ENCODE measurements at regions not wholly inside any gene's neighbourhood (a gene's known extent, or its start where the extent isn't known, plus 50 kb on each side); places are given as distances from the start of the nearest gene placed in this dataset.
A peak's percentile ranks its signal among the peaks of the same experiment; 100 is the strongest.

GRCh38 chr3:148062590-148062989, 635.1 kb upstream of the AGTR1 start:
- WGBS (ENCODE audit: insufficient coverage), result no CpG with 5 or more reads among the region's 1 CpG
- no peak for DNase-seq (ENCODE audit: low read depth in 4 of 6, low spot score in 6 of 6)
- H3K36me3 ChIP-seq (ENCODE audit: control insufficient read depth, insufficient read depth, low read length), result no peaks in the 10 kb centered on the region
- H3K27me3 ChIP-seq (ENCODE audit: control insufficient read depth, insufficient read depth, low read length), result no peaks in the 10 kb centered on the region
- H3K9me3 ChIP-seq (ENCODE audit: control insufficient read depth, insufficient read depth, low read length), result no peaks in the 10 kb centered on the region
- no peak overlapping the region for H3K4me3 ChIP-seq (ENCODE audit: low read depth, low read length)
- H3K27ac ChIP-seq (ENCODE audit: low read depth, low read length), result no peak overlapping the region
- no peaks in the 10 kb centered on the region for H3K4me1 ChIP-seq (ENCODE audit: control insufficient read depth, insufficient read depth, low read length)

GRCh38 chr3:148066802-148067201, 630.9 kb upstream of the AGTR1 start:
- peak overlapping the region; percentile 57 for H3K27ac ChIP-seq (ENCODE audit: low read depth, low read length)
- H3K4me3 ChIP-seq (ENCODE audit: low read depth, low read length), result no peak overlapping the region
- H3K4me1 ChIP-seq (ENCODE audit: control insufficient read depth, insufficient read depth, low read length), result no peaks in the 10 kb centered on the region
- no peak for DNase-seq (ENCODE audit: low read depth in 4 of 6, low spot score in 6 of 6)
- H3K9me3 ChIP-seq (ENCODE audit: control insufficient read depth, insufficient read depth, low read length), result no peaks in the 10 kb centered on the region
- no CpG with 5 or more reads among the region's 1 CpG for WGBS (ENCODE audit: insufficient coverage)
- H3K27me3 ChIP-seq (ENCODE audit: control insufficient read depth, insufficient read depth, low read length), result no peaks in the 10 kb centered on the region
- no peaks in the 10 kb centered on the region for H3K36me3 ChIP-seq (ENCODE audit: control insufficient read depth, insufficient read depth, low read length)

GRCh38 chr3:148068466-148068865, 629.2 kb upstream of the AGTR1 start:
- no peak overlapping the region for H3K4me3 ChIP-seq (ENCODE audit: low read depth, low read length)
- peak overlapping the region; percentile 25 for H3K27ac ChIP-seq (ENCODE audit: low read depth, low read length)
- no peaks in the 10 kb centered on the region for H3K27me3 ChIP-seq (ENCODE audit: control insufficient read depth, insufficient read depth, low read length)
- DNase-seq (ENCODE audit: low read depth in 4 of 6, low spot score in 6 of 6), result no peak
- H3K9me3 ChIP-seq (ENCODE audit: control insufficient read depth, insufficient read depth, low read length), result no peaks in the 10 kb centered on the region
- no peaks in the 10 kb centered on the region for H3K4me1 ChIP-seq (ENCODE audit: control insufficient read depth, insufficient read depth, low read length)
- H3K36me3 ChIP-seq (ENCODE audit: control insufficient read depth, insufficient read depth, low read length), result no peaks in the 10 kb centered on the region
- no CpG with 5 or more reads among the region's 1 CpG for WGBS (ENCODE audit: insufficient coverage)

GRCh38 chr3:148070041-148070440, 627.7 kb upstream of the AGTR1 start:
- Histone ChIP-seq H3K27me3 (ENCODE audit: control insufficient read depth, insufficient read depth, low read length) (no peaks in the 10 kb centered on the region), H3K4me3 (ENCODE audit: low read depth, low read length) (peak overlapping the region; percentile 1), H3K4me1 (ENCODE audit: control insufficient read depth, insufficient read depth, low read length) (no peaks in the 10 kb centered on the region), H3K9me3 (ENCODE audit: control insufficient read depth, insufficient read depth, low read length) (no peaks in the 10 kb centered on the region), H3K36me3 (ENCODE audit: control insufficient read depth, insufficient read depth, low read length) (no peaks in the 10 kb centered on the region), H3K27ac (ENCODE audit: low read depth, low read length) (peak overlapping the region; percentile 57)
- WGBS (ENCODE audit: insufficient coverage), result no CpG with 5 or more reads among the region's 3 CpGs
- DNase-seq (ENCODE audit: low read depth in 4 of 6, low spot score in 6 of 6), result no peak

GRCh38 chr3:148073721-148074456, 623.8 kb upstream of the AGTR1 start:
- DNase-seq (ENCODE audit: low read depth in 4 of 6, low spot score in 6 of 6), result peak in 1 of 6 donors; percentile 73
- Histone ChIP-seq H3K4me1 (ENCODE audit: control insufficient read depth, insufficient read depth, low read length) (no peaks in the 10 kb centered on the region), H3K27me3 (ENCODE audit: control insufficient read depth, insufficient read depth, low read length) (no peaks in the 10 kb centered on the region), H3K36me3 (ENCODE audit: control insufficient read depth, insufficient read depth, low read length) (no peaks in the 10 kb centered on the region), H3K27ac (ENCODE audit: low read depth, low read length) (peak overlapping the region; percentile 68), H3K4me3 (ENCODE audit: low read depth, low read length) (no peak overlapping the region), H3K9me3 (ENCODE audit: control insufficient read depth, insufficient read depth, low read length) (no peaks in the 10 kb centered on the region)
- no CpG with 5 or more reads among the region's 4 CpGs for WGBS (ENCODE audit: insufficient coverage)

GRCh38 chr3:148074946-148075345, 622.8 kb upstream of the AGTR1 start:
- no peaks in the 10 kb centered on the region for H3K4me1 ChIP-seq (ENCODE audit: control insufficient read depth, insufficient read depth, low read length)
- no peak overlapping the region for H3K4me3 ChIP-seq (ENCODE audit: low read depth, low read length)
- H3K27ac ChIP-seq (ENCODE audit: low read depth, low read length), result peak overlapping the region; percentile 83
- peak in 1 of 6 donors; percentile 81 for DNase-seq (ENCODE audit: low read depth in 4 of 6, low spot score in 6 of 6)
- WGBS (ENCODE audit: insufficient coverage), result no CpG with 5 or more reads among the region's 2 CpGs
- H3K27me3 ChIP-seq (ENCODE audit: control insufficient read depth, insufficient read depth, low read length), result no peaks in the 10 kb centered on the region
- H3K36me3 ChIP-seq (ENCODE audit: control insufficient read depth, insufficient read depth, low read length), result no peaks in the 10 kb centered on the region
- no peaks in the 10 kb centered on the region for H3K9me3 ChIP-seq (ENCODE audit: control insufficient read depth, insufficient read depth, low read length)

GRCh38 chr3:148075771-148076716, 621.7 kb upstream of the AGTR1 start:
- Histone ChIP-seq H3K27me3 (ENCODE audit: control insufficient read depth, insufficient read depth, low read length) (no peaks in the 10 kb centered on the region), H3K36me3 (ENCODE audit: control insufficient read depth, insufficient read depth, low read length) (no peaks in the 10 kb centered on the region), H3K27ac (ENCODE audit: low read depth, low read length) (peak overlapping the region; percentile 83), H3K9me3 (ENCODE audit: control insufficient read depth, insufficient read depth, low read length) (no peaks in the 10 kb centered on the region), H3K4me1 (ENCODE audit: control insufficient read depth, insufficient read depth, low read length) (no peaks in the 10 kb centered on the region), H3K4me3 (ENCODE audit: low read depth, low read length) (no peak overlapping the region)
- 0% methylated on average over 2 of the region's 5 CpGs for WGBS (ENCODE audit: insufficient coverage)
- DNase-seq (ENCODE audit: low read depth in 4 of 6, low spot score in 6 of 6), result peak in 4 of 6 donors; percentile 63 to 95 (median 75)

GRCh38 chr3:148077318-148077923, 620.3 kb upstream of the AGTR1 start:
- WGBS (ENCODE audit: insufficient coverage), result no CpG with 5 or more reads among the region's 1 CpG
- DNase-seq (ENCODE audit: low read depth in 4 of 6, low spot score in 6 of 6), result peak in 2 of 6 donors; percentile 66 to 89

GRCh38 chr3:148077965-148078364, 619.7 kb upstream of the AGTR1 start:
- Histone ChIP-seq H3K4me1 (ENCODE audit: control insufficient read depth, insufficient read depth, low read length) (no peaks in the 10 kb centered on the region), H3K27ac (ENCODE audit: low read depth, low read length) (peak overlapping the region; percentile 91), H3K36me3 (ENCODE audit: control insufficient read depth, insufficient read depth, low read length) (no peaks in the 10 kb centered on the region), H3K9me3 (ENCODE audit: control insufficient read depth, insufficient read depth, low read length) (no peaks in the 10 kb centered on the region), H3K4me3 (ENCODE audit: low read depth, low read length) (no peak overlapping the region), H3K27me3 (ENCODE audit: control insufficient read depth, insufficient read depth, low read length) (no peaks in the 10 kb centered on the region)
- 80% methylated on average over 1 of the region's 2 CpGs for WGBS (ENCODE audit: insufficient coverage)
- peak in 1 of 6 donors; percentile 54 for DNase-seq (ENCODE audit: low read depth in 4 of 6, low spot score in 6 of 6)

More at GRCh38 chr3:148077318-148077923, 620.3 kb upstream of the AGTR1 start:
- Histone ChIP-seq H3K4me1 (ENCODE audit: control insufficient read depth, insufficient read depth, low read length) (no peaks in the 10 kb centered on the region), H3K27ac (ENCODE audit: low read depth, low read length) (peak overlapping the region; percentile 91), H3K27me3 (ENCODE audit: control insufficient read depth, insufficient read depth, low read length) (no peaks in the 10 kb centered on the region), H3K36me3 (ENCODE audit: control insufficient read depth, insufficient read depth, low read length) (no peaks in the 10 kb centered on the region), H3K9me3 (ENCODE audit: control insufficient read depth, insufficient read depth, low read length) (no peaks in the 10 kb centered on the region), H3K4me3 (ENCODE audit: low read depth, low read length) (no peak overlapping the region)

Measured in spinal cord (tissue), 9 donors.